ENCODE measurements at regions not wholly inside any gene's neighbourhood (a gene's known extent, or its start where the extent isn't known, plus 50 kb on each side); places are given as distances from the start of the nearest gene placed in this dataset.
A peak's percentile ranks its signal among the peaks of the same experiment; 100 is the strongest.

DNA sequence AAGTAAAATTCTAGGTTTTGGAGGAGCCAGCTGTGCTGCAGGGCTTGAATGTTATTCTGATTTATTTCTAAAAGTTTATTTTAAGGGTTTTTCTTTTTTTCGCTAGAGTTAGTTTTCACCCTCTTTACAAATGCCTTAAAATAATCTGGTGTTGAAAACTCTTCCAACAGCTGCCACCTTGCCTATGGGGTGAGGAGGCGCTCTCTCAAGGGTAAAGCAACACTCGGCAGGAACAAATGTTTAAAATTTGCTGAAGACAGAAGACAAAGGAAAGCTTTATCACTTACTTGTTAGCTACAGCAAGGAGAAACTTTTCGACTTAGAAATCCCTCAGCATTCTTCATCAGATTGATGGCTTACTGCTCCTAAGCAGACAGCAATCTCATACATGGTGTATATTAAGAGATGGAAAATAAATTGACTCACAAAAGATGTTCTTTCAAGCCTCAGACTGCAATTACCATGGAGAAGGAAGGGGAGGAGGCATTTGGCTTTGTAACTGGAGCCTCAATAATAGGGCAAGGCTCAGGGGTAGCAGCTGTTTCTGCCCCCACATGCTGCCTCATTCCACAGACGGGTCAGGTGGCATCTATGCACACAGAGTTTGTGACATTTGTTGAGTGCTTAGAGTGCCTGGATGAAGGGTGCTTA lies 79.8 kb upstream of the RALGPS2 start:
- TF ChIP-seq, protein P1, sequence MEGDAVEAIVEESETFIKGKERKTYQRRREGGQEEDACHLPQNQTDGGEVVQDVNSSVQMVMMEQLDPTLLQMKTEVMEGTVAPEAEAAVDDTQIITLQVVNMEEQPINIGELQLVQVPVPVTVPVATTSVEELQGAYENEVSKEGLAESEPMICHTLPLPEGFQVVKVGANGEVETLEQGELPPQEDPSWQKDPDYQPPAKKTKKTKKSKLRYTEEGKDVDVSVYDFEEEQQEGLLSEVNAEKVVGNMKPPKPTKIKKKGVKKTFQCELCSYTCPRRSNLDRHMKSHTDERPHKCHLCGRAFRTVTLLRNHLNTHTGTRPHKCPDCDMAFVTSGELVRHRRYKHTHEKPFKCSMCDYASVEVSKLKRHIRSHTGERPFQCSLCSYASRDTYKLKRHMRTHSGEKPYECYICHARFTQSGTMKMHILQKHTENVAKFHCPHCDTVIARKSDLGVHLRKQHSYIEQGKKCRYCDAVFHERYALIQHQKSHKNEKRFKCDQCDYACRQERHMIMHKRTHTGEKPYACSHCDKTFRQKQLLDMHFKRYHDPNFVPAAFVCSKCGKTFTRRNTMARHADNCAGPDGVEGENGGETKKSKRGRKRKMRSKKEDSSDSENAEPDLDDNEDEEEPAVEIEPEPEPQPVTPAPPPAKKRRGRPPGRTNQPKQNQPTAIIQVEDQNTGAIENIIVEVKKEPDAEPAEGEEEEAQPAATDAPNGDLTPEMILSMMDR (IDR thresholded peaks at IDR 0.05; ENCODE audit: insufficient read depth, low read length) = no peak
- H3K4me3 ChIP-seq (ENCODE audit: low read depth, low read length) = no peak overlapping the region
- DNase-seq (ENCODE audit: low read depth) = no peak

DNA sequence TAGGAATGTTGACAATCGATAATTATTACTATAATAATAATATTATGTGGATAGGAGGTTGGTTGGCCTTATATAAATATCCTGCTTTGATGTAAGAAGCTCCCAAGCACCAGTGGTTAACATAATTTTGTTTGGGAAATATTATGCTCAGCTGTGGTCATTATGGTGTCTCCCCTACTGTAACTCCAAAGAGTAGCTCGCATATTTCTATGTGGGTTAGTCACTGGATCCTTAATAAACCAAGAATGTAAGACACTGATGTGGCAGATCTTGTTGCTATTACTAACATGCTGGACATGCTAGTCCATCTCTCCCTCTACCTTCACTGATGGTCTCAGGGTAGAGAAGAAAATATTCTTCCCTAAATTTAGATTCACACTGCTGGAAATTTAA lies 79.2 kb upstream of the RALGPS2 start:
- DNase-seq (ENCODE audit: low read depth) = peak; percentile 42
- TF ChIP-seq, protein P1 (IDR thresholded peaks at IDR 0.05; ENCODE audit: insufficient read depth, low read length) = no peak
- no peak overlapping the region for H3K4me3 ChIP-seq (ENCODE audit: low read depth, low read length)

DNA sequence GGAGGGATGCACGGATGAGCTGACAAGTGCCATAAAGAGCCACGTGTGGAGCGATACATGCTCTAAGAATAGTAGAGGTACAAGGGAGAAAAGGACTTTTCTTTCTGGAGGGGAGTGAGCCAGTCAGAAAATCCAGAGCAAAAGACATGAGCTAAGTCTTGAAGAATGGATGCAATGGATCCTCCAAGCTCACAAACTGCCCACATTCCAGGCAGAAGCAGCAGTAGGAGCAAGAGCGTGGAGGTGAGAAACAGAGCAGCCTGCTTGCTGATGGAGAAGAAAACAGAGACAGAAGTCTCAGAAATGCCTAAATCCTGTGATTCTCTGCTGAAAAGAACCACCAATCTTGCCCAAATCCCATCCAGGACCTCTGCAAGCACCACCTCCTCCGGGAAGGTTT lies 78.2 kb upstream of the RALGPS2 start:
- no peak overlapping the region for H3K4me3 ChIP-seq (ENCODE audit: low read depth, low read length)
- TF ChIP-seq, protein P1 (IDR thresholded peaks at IDR 0.05; ENCODE audit: insufficient read depth, low read length) = no peak
- DNase-seq (ENCODE audit: low read depth) = no peak

DNA sequence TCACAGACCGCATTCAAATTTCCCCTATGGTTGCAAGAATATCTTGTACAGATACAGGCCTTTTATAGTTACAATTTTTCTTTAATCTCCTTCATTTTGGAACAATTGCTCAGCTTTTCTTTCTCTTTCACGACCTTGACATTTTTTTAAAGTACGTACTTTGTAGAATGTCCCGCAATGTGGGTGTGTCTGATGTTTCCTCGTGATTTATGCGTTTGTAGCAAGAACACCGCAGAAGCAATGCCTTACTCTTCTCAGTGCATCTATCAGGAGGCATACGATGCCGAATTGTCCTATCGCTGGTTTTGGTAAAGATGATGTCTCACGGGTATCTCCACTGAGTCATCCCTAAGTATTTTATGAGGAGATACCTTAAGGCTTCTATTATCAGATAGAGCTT lies 76.9 kb upstream of the RALGPS2 start:
- TF ChIP-seq, protein P1 (IDR thresholded peaks at IDR 0.05; ENCODE audit: insufficient read depth, low read length) = no peak
- no peak for DNase-seq (ENCODE audit: low read depth)
- H3K4me3 ChIP-seq (ENCODE audit: low read depth, low read length) = no peak overlapping the region

DNA sequence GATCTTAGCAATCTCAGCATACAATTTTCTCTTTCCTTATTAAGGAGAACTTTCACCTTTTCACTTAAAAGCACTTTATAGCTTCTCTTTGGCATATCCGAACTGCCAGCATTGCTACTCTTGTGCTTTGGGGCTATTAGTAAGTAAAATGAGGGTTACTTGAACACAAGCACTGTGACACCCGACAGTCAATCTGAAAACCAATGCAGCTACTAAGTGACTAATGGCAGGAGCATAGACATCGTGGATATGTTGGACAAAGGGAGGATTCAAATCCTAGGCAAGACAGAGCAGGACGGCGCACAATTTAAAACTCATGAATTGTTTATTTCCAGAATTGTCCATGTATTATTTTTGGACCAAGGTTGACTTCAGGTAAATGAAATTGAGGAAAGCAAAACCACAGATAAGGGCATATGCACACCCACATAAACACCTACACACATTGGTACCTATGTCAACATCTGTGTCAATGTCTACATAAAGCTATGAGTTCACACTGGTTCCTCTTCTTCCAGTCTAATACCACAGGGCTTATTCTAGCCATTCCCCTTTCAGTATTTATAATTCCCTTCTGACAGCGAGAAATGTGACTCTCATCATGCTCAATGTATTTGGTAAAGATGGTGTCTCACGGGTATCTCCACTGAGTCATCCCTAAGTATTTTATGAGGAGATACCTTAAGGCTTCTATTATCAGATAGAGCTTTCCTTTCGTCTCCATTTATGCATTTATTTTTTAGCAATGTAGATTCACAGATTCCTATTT lies 75.3 kb upstream of the RALGPS2 start:
- TF ChIP-seq, protein P1 (IDR thresholded peaks at IDR 0.05; ENCODE audit: insufficient read depth, low read length) = no peak
- no peak for DNase-seq (ENCODE audit: low read depth)

DNA sequence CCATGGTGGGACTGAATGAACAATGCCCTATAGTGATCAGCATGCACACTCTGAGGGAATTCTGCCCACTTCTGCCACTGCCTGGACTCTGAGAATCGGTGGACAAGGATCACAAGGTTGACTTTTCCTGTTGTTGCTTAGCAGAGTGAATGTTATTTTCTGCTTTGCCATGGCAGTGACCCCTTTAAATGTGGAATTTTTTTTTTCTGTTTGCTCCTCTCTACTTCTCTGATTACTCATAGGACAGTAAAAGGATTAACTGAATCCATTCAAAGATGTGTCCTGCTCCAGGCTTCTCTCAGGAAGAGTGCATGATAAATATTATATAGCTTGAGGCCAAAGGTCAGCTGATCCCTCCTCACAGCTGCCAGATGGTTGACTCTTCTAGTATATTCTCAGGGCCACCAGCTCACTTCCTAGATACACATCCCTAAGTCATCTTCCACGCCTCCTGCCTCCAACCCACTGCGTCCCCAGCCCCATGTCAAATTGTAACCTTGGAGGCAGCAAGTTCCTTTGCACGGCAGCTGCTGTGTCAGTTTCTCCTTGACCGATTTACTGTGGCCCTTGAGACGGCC lies 74.0 kb upstream of the RALGPS2 start:
- DNase-seq (ENCODE audit: low read depth) = no peak
- TF ChIP-seq, protein P1 (IDR thresholded peaks at IDR 0.05; ENCODE audit: insufficient read depth, low read length) = no peak
- H3K4me3 ChIP-seq (ENCODE audit: low read depth, low read length) = no peak overlapping the region

More for the DNA sequence above, 75.3 kb upstream of the RALGPS2 start:
- H3K4me3 ChIP-seq (ENCODE audit: low read depth, low read length) = no peak overlapping the region
